ENCODE measurements at regions not wholly inside any gene's neighbourhood (a gene's known extent, or its start where the extent isn't known, plus 50 kb on each side); places are given as distances from the start of the nearest gene placed in this dataset.

DNA sequence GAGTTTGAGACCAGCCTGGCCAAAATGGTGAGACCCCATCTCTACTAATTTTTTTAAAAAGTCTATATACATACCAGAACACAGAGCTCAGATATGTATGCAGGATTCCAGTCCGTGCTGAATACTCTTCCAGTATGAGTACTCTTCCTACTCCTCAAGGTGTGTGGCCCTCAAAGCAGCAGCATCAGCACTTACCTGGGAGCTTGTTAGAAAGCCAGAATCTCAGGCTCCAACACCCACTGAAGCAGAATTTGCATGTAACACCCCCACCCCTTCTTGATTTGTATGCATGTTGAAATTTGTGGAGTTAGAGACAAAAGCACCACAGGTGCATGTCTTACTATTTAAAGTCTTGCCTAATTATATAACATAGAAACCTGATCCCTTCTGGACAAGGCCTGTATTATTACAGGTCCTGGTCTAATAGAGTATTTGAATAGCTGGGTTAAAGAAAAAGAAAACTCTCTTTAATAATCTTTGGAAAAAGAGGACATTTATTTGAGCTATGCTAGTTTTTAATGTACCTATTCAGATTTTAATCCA is 50.3 kb upstream of the NFE2L2 start:
- DNase-seq = no peak

GRCh38 chr2:177315364-177315763 is 50.8 kb upstream of the NFE2L2 start:
- no peak for DNase-seq

DNA sequence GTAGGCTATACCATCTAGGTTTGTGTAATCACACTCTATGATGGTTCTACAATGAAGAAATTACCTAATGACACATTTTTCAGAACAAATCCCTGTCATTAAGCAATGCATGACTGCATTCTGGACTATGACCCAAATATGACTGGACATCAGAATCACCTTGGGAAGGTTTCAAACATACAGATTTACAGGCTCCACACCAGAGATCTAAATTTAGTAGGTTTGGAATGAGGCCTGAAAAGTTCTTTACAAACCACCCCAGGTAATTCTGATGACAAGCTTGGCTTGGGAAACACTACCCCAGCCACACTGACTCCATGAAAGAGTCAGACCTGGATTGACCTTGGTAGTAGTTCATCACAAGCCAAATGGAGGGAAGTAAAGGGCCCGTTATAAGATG is 52.2 kb upstream of the NFE2L2 start:
- no peak for DNase-seq

- DNase-seq = no peak
Measured at GRCh38 chr2:177317443-177317842, 52.9 kb upstream of the NFE2L2 start.

DNA sequence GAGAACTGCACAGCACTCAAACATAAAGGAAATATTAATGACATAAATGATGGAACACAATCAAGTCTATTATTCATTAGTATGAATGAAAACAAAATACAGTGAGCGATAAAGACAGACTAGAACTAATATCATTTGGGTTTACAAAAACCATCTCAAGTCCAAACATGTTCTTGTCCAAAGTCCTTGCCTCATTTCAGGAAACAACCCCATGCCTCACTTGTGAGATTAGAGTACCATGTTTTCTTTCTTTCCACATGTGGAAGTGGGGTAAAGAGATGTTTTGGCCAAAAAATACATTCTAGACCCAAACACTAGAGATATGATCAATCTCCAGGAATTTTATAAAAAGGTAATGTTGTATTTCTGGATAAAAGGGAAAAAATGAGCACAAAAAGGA is 53.3 kb upstream of the NFE2L2 start:
- no peak for DNase-seq

GRCh38 chr2:177318613-177319012 is 54.1 kb upstream of the NFE2L2 start:
- DNase-seq = no peak

DNA sequence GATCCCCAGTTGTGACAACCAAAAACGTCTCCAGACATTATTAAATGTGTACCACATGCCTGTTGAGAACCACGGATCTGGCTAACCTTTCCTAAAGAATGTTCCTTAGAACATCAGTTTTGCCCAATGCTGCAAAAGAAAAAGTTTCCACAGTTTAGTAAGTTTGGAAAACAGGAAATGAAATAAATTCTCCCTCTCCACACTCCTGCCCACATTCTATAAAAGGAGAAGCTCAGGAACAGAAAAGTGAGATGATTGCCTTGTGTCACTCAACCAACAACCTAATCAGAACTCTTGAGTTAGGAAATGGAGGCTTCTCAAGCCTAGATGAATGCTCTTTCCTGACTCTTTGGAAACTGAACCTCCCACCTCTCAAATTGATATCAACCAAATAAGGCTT is 56.1 kb upstream of the NFE2L2 start:
- DNase-seq = no peak

DNA sequence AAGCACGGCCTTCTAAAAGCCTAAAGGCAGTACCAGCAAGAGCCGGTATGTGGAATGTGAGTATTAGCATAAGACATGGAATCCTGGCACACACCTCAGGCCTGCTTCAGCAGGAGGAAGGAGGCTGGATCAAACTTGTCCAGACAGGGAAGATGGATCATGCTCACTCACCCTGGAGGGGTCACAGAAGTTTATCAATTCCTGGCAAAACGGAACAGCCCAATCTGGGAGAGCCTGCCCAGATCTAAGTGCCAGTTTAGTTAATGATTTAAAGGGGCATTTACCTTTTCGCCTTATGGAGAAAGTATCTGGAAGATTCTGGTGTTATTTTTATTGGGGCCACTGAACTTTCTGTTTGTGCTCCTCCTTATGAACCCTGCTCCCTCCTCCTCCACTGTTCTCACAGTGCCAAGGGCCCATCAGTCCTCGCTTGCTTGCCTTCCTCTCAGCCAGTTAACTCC is 58.3 kb upstream of the NFE2L2 start:
- DNase-seq = no peak

GRCh38 chr2:177324797-177325196 is 60.3 kb upstream of the NFE2L2 start:
- no peak for DNase-seq

GRCh38 chr2:177325554-177325953 is 61.0 kb upstream of the NFE2L2 start:
- DNase-seq = no peak

DNA sequence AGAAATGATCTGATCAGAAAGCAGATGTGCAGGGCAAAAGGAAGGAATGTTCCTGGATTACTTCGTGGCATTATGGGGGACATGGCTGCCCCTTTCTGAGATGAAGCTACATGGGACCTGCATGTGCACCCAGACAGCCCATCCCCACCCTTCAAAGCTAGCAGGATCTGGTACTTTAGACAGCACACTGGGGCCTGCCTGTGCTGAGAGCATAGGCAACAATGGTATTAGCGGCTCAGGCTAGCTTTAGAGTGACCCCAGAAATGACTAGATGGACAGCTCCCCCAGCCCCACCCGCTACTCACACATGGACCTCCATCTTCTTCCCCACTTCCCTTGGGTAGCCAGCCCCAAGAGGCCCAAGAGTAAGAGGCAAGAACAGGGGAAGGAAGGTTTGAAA is 61.5 kb upstream of the NFE2L2 start:
- DNase-seq = no peak

DNA sequence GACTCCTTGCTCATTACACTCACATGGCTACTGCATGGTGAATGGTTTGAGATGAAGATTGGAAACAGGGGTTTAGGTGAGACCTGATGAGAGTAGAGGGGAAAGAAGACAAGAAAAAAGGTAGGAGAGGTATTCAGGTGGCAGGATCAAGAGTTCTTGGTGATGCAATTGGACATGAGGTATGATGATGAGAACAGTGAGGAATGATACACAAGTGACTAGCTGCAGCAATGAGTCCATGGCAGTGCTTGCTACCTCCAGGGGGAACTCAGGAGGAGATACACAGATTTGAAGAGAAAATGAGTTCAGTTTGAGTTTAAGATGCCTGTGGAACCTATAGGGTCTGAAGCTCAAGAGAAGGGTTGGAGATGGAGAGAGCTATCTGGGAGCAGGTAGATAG is 62.1 kb upstream of the NFE2L2 start:
- DNase-seq = no peak

GRCh38 chr2:177327009-177327408 is 62.5 kb upstream of the NFE2L2 start:
- DNase-seq = no peak

DNA sequence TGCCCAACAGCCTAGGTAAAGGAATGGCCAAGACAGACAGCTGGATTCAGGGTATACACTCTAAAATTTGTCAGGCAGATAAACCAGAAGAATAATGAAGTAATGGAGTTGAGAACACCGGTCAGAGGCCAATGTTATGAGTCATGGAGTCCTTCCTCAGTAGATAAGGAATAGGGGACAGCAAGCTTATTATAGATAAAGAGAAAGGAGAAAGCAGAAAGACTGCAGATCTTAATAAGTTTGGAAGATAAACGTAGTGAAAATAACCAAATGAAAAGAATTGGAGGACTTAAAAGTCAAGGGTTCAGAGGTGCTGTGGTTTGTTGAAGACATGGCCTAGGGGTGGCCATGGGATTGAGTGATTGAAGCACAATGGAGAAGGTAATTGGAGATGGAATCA is 63.5 kb upstream of the NFE2L2 start:
- DNase-seq = no peak

DNA sequence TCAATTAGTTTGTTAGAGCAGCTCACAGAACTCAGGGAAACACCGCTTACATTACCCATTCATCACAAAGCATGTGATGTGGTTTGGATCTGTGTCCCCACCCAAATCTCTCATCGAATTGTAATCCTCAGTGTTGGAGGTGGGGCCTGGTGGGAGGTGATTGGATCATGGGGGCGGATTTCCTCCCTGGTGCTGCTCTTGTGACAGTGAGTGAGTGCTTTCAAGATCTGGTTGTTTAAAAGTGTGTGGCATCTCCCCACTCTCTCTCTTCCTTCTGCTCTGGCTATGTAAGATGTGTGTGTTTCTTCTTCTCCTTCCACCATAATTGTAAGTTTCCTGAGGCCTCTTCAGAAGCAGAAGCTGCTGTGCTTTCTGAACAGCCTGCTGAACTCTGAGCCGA is 63.5 kb upstream of the AGPS start:
- DNase-seq = no peak

DNA sequence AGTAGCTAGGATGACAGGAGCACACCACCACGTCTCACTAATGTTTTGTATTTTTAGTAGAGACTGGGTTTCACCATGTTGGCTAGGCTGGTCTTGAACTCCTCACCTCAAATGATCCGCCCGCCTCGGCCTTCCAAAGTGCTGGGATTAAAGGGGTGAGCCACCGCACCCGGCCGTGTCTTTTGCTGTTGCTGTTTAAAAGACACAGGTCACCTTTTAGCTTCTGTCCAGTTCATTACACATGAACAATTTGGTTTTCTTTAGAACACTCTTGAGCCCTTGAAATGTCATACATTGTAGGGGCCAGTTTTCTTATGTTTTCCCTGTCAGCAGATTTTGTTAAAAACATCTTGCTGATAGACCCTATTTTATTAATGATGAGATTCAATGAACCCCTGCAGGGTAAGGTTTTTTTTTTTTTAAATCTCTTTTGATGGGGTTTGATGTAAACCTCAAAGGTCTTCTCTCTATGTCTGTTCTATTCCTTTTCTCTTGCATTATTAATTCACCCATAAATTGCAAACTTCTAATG is 61.0 kb upstream of the AGPS start:
- DNase-seq = peak; percentile 38

DNA sequence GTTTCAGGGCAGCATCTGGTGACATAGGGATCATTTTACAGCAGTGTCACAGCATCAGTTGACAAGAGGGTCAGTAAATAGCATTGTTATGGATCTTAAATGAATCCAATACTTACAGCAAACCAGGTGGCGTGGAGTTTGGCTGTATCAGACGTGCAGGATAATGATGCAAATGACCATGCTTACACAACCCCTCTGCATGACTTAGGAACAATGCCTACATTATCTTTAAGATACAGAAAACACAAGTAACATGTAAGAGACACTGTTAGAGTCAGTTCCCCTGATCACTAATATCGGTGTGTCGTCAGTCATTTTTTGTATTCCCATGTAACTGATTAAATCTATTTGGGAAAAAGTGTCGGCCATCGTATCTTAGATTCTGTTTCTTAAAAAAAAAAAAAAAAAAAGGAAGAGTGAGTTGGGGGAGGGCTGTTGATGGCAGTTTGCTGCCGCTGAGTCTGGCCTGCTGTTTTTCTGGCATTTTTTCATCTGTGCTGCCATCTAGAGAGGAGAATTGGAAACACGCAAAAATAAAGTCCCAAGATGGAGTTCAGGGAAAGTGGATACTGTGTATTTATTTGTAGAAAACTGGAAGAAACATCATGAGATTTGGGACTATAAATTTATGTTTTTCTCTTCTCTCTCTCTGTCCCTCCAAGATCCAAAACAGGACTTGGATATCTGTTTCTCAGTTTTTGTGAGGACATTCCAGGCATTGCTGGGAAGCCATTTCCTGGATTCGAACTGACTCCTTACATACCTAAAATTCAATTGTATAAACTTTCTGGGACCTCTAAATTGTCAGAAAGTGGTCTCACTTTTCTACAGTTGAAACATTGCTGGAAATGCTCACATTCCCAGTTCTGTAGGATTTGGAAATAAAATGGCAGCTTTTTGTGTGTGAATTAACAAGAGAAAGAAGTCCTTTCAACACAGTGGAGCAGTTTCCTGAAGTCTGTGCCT is 60.3 kb upstream of the AGPS start:
- DNase-seq = peak; percentile 84

- no peak for DNase-seq
Measured at GRCh38 chr2:177332992-177333388, 59.6 kb upstream of the AGPS start.

GRCh38 chr2:177334940-177335543 is 57.5 kb upstream of the AGPS start:
- peak; percentile 75 for DNase-seq

- no peak for DNase-seq
Measured at GRCh38 chr2:177335917-177336450, 56.6 kb upstream of the AGPS start.

DNA sequence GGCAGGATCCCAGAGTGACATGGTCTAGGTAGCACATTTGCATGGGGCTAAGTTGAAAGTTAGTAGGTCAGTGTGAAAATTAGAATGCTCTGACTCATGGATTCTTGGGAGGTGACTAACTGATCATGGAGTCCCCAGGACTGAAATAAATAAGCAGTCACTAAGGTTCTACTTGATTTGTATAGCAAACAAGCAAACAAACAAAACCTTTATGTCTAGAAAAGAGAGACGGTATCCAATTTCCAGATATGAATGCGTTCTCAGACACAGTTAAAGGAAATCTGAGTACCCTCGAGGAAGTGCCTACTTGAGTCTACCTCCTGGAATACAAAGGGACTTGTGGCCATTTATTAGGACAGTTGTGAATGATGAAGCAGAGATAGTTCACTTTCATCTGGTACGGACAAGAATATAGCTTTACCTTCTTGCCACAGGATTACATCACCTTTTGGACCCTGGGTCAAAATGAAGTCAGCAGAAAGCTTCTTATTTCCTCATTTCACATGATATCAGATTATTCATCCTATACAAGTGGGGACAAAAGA is 54.3 kb upstream of the AGPS start:
- DNase-seq = peak; percentile 89

DNA sequence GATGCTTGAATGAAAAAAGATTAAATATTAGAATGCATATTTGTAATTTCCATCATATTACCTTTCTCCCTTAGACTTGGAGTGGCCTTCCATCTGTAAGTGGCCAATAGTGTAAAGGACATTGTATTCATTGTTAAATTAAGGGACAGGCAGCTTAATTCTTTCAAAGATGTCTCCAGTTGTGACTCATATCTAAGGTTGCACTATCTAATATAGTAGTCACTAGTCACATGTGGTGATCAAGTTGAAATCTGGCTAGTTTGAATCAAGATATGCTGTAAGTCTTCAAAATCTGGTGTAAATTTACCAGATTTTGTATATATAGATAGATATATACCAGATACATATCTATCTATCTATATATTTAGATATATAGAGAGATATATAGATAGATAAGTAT is 52.4 kb upstream of the AGPS start:
- DNase-seq = no peak

DNA sequence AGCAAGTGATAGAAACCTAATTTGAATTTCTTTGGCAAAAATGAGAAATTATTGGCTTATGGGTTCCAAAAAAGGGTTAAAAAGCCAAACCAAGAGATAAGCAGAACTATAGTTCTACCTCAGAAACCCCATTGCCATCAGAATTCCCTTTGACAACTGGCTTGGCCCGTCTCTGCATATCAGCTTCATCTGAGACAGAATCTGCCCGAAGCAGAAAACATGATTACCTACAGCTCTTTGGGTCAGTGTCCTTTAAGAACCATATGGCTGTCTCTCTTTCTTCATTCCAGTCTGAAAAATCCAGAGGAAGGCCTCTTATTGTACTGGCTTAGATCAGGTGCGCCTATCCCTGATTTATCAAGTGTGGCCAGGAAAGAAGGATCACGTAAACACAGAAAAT is 49.8 kb upstream of the AGPS start:
- DNase-seq = no peak
